GM19468 (cell line): ENCODE measurements at regions not wholly inside any gene's neighbourhood (a gene's known extent, or its start where the extent isn't known, plus 50 kb on each side); places are given as distances from the start of the nearest gene placed in this dataset.
A peak's percentile ranks its signal among the peaks of the same experiment; 100 is the strongest.

Source experiments
- ATAC-seq: cut with Tn5 transposase; IDR thresholded peaks from one replicate; pipeline ENCODE4 v1.9.1; 2021; ENCODE audit warnings: mild to moderate bottlenecking, moderate library complexity, moderate number of reproducible peaks; ENCODE audit not compliant: unreplicated experiment; ENCODE audit errors: extremely low read depth

- ATAC-seq = no peak
Observed at GRCh38 chr7:136667584-136667983, 200.9 kb upstream of the CHRM2 start.

- ATAC-seq = no peak
Observed at GRCh38 chr7:136665878-136666509, 202.5 kb upstream of the CHRM2 start.

DNA sequence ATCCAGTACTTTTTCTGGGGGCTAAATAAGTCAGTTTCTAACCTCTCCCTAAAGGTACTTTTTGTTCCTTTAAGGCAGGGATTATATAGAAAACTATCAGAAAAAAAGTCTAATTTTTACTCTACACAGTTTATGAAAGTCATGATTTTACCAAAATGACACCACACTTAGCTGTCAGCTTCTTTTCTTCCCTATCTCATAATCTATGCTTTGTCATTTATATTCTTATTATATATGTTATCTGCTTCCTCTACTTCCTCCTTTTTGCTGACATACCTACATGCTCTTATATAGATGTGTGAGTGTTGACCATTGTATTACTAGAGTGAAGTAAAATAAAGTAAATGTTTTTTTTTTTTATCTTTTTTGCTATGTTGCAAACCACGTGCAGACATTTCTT lies 203.9 kb upstream of the CHRM2 start:
- no peak for ATAC-seq

DNA sequence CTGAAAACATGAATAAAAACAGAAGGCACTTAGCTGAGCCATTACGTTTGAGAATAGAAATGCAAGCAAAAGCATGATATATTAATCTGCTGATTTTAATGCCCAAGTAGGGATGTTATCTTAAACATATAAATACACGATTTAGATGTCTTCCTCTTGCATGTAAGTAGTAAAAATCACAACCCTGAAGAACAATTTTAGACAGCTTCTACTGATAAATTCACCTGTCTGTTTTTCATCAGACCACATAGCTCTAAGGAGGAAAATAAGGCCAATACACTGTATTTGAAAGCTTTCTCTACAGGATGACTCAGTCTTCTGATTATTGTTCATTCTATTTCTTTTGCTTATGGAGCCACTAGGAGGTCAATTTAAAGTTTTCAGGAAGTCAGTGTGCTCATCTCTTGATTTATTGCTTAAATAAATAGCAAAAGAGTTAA lies 210.9 kb upstream of the CHRM2 start:
- ATAC-seq = no peak

DNA sequence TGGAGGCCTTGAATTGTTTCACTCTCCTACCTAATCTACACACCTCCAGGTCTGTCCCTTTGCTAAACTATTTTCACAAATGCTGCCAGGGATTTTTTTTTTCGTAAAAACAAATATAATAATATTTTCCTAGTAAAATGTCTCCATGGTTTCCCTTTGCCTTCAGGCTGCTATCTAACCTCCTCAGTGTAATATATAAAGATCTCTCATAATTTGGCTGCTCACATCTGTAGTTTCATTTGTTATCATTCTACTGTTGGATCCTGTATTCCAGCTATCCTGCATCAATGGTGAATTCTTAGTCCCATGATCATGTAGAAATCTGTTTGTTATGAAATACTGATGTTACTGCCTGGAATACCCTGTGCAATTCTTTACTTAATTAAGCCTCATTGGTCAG lies 211.9 kb upstream of the CHRM2 start:
- no peak for ATAC-seq

- ATAC-seq = peak; percentile 49
Observed at GRCh38 chr7:136655414-136655813, 213.0 kb upstream of the CHRM2 start.

GRCh38 chr7:136654406-136654805 lies 214.0 kb upstream of the CHRM2 start:
- ATAC-seq = no peak

- ATAC-seq = no peak
Observed at GRCh38 chr7:136652635-136653370, 215.6 kb upstream of the CHRM2 start.

- ATAC-seq = no peak
Observed at GRCh38 chr7:136640977-136641376, 227.5 kb upstream of the CHRM2 start.

DNA sequence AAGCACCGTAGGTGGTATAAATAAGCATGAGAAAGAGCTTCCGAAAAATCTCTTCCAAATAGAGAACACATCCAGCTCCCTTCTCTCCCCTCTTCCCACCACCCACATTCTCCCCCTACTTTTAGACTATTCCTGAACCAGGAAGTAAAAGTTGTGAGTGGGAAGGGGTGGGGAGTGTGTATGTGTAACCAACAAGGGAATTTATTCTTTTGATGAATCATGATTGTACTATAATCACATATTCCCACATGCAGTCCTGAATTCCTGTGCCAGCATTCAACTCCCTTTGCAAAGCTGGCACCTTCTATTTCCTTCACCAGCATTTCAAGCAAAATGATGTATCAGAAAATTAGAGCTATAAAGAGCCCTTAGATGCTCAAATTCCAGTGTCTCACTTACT lies 230.6 kb upstream of the CHRM2 start:
- ATAC-seq = no peak

DNA sequence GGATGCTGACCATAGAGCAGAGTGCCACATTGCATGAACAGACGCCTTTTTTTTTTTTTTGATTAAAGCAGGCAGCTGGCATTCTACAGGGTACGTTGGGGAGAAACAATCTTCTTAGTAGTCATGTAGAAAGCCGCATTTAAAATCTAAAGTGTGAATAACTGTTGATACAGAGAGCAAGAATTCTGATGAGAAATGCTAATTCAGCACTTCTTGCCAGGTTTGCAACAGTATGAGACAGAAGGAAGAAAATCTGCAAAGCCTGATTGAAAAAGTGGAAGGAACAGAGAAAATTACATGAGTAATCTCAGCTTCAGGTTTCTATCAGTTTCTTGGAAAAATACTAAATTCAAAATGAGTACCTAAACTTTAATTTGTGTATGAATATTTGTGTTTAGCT lies 232.7 kb upstream of the CHRM2 start:
- no peak for ATAC-seq

DNA sequence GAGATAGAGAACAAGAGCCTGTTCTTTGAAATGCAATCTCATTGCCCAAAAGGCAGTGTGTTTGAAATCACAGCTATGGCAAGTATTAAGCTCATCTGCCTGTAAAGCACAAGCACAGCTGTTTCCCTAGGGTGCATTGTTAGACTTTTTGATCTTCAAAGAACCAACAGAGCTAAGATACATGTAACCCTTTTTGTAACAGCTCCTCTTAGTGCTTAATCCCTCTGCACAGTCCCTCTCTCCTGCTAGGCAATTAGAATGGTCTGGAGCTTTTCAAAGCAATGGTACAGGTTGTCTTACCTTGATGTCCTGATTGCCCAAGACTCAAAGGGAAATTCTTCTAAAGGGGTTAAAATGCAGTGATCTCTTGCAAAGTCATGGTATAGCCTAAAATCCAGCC lies 249.6 kb upstream of the CHRM2 start:
- ATAC-seq = no peak

- ATAC-seq = no peak
Observed at GRCh38 chr7:136617176-136617575, 251.3 kb upstream of the CHRM2 start.

GRCh38 chr7:136605532-136606329 lies 262.7 kb upstream of the CHRM2 start:
- no peak for ATAC-seq

GRCh38 chr7:136601772-136602171 lies 266.7 kb upstream of the CHRM2 start:
- no peak for ATAC-seq

- no peak for ATAC-seq
Observed at GRCh38 chr7:136600475-136600874, 268.0 kb upstream of the CHRM2 start.

DNA sequence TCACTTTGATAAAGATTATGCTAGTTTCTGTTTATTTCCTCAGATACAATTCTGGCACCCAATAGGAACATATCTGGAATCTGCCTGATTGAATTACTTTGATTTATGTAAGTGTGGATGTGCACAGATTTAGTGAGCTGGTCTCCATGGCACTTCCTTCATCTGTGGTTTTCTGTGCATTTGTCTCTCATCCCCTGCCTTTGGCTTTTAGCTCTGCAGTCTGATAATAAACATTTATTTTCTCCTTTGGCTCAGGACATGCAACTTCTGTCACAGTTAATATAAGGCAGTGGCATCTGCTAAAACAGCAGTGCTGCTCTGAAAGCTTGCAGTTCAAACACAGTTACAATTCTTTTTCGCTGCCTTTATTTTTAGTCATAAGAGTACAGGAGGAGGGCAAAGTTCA lies 273.7 kb upstream of the CHRM2 start:
- ATAC-seq = no peak

DNA sequence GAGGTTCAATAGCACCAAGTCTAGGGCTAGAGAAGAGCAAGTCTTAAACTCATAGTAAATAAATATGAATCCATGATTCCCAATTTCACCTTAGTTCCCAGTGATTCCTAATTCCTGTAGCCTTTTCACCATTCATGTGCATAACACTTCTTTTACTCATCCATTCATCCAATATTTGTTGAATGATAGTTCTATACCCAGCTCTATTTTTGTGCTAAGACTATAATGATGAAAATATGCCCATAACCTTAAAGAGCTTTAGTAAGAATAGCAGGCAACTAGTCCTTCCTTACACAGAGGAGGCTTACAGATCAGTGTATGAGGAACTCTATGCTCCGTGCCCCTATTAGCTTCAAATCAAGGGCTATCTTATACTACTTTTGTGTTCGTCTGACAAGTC lies 280.2 kb upstream of the CHRM2 start:
- no peak for ATAC-seq

GRCh38 chr7:136585954-136586670 lies 282.3 kb upstream of the CHRM2 start:
- no peak for ATAC-seq

- ATAC-seq = no peak
Observed at GRCh38 chr7:136566491-136566890, 302.0 kb upstream of the CHRM2 start.

DNA sequence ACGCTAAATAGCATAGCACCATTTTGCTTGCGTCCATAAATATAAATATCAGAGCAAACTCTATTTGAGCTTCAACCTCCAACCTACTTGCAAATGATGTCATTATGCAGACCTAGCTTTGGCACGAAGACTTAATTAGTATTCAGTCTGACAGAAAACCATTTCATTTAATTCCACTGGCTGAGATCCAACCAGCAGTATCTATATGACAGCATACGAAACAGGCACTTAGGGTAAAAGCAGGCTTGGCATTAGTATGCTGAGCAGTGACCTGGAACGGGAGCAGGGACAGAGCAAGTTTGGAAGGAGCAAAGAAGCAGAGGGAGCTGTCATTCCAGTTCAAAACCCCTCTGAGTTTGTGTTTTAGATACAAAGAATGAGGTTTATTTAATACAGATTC lies 312.5 kb upstream of the CHRM2 start:
- ATAC-seq = no peak
